Testis (tissue), 2 donors: ENCODE measurements at regions not wholly inside any gene's neighbourhood (a gene's known extent, or its start where the extent isn't known, plus 50 kb on each side); places are given as distances from the start of the nearest gene placed in this dataset.

Experiments used
- POLR2A ChIP-seq: fragments of 450-650 bp; IDR thresholded peaks from one replicate; pipeline ENCODE4 v1.6.1; 2017; ENCODE audit warnings: antibody characterized with exemption, mild to moderate bottlenecking, moderate library complexity
- TF ChIP-seq, protein P1 (sequence below), 3 experiments: fragments of 450-650 bp in 2 of 3; fragments of 200-600 bp in 1 of 3; sonication (generic) in 1 of 3; IDR thresholded peaks; one replicate each; pipeline ENCODE4 v1.5.1; 2016 to 2019; ENCODE audit warnings: antibody characterized with exemption in 3 of 3, mild to moderate bottlenecking in 2 of 3, moderate library complexity in 1 of 3

DNA sequence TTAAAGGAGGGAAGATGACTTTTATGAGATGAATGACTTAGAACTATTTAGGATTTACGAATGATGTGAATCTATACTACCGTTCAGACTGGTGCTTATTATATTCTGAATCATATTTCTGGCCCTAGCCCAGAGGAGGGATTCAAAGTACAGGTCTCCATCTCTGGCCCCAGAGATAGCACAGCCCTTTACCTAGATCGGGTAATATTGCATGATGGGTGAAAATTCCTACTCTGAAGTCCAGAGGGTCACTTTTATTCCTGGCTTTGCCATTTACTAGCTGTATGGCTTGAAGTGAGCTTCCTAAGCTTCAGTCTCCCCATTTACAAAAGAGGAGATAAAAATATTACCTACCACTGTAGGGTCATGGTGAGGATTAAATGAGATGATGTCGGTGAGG lies 135.8 kb upstream of the OSR1 start:
- TF ChIP-seq, protein P1, sequence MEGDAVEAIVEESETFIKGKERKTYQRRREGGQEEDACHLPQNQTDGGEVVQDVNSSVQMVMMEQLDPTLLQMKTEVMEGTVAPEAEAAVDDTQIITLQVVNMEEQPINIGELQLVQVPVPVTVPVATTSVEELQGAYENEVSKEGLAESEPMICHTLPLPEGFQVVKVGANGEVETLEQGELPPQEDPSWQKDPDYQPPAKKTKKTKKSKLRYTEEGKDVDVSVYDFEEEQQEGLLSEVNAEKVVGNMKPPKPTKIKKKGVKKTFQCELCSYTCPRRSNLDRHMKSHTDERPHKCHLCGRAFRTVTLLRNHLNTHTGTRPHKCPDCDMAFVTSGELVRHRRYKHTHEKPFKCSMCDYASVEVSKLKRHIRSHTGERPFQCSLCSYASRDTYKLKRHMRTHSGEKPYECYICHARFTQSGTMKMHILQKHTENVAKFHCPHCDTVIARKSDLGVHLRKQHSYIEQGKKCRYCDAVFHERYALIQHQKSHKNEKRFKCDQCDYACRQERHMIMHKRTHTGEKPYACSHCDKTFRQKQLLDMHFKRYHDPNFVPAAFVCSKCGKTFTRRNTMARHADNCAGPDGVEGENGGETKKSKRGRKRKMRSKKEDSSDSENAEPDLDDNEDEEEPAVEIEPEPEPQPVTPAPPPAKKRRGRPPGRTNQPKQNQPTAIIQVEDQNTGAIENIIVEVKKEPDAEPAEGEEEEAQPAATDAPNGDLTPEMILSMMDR (IDR thresholded peaks at IDR 0.05), result no peak
- TF ChIP-seq POLR2A, result no peak
